Fibroblast of pulmonary artery (primary cell): ENCODE measurements at regions not wholly inside any gene's neighbourhood (a gene's known extent, or its start where the extent isn't known, plus 50 kb on each side); places are given as distances from the start of the nearest gene placed in this dataset.

Source experiments
- DNase-seq: peaks from one replicate; pipeline ENCODE4 v3.0.0-alpha.2; 2010; ENCODE audit warnings: low read depth
- H3K4me3 ChIP-seq: replicated peaks from 2 replicates; pipeline ENCODE4 v1.5.1; 2011; ENCODE audit warnings: low read depth, mild to moderate bottlenecking, control low read depth, low read length, moderate library complexity
- CTCF ChIP-seq: IDR thresholded peaks from 2 replicates; pipeline ENCODE4 v1.5.1; 2011; ENCODE audit warnings: mild to moderate bottlenecking, control low read depth, low read length, inconsistent platforms; ENCODE audit errors: missing control alignments

GRCh38 chr3:168828536-168828935 is 732.8 kb upstream of the GOLIM4 start:
- no peak for DNase-seq
- TF ChIP-seq CTCF: no peak
- H3K4me3 ChIP-seq: no peak overlapping the region

- no peak for TF ChIP-seq CTCF
- no peak overlapping the region for H3K4me3 ChIP-seq
- no peak for DNase-seq
Observed at GRCh38 chr3:168828014-168828413, 732.3 kb upstream of the GOLIM4 start.

- no peak overlapping the region for H3K4me3 ChIP-seq
- TF ChIP-seq CTCF: no peak
- no peak for DNase-seq
Observed at GRCh38 chr3:168824107-168824506, 728.4 kb upstream of the GOLIM4 start.

- no peak for DNase-seq
- H3K4me3 ChIP-seq: no peak overlapping the region
- TF ChIP-seq CTCF: no peak
Observed at GRCh38 chr3:168823466-168823865, 727.7 kb upstream of the GOLIM4 start.

GRCh38 chr3:168820810-168821415 is 725.2 kb upstream of the GOLIM4 start:
- H3K4me3 ChIP-seq: no peak overlapping the region
- DNase-seq: no peak
- no peak for TF ChIP-seq CTCF

GRCh38 chr3:168817177-168817576 is 721.5 kb upstream of the GOLIM4 start:
- TF ChIP-seq CTCF: no peak
- no peak overlapping the region for H3K4me3 ChIP-seq
- DNase-seq: no peak

GRCh38 chr3:168815946-168816345 is 720.2 kb upstream of the GOLIM4 start:
- TF ChIP-seq CTCF: no peak
- no peak for DNase-seq
- H3K4me3 ChIP-seq: no peak overlapping the region
